CD14-positive monocyte (primary cell): ENCODE measurements at regions not wholly inside any gene's neighbourhood (a gene's known extent, or its start where the extent isn't known, plus 50 kb on each side); places are given as distances from the start of the nearest gene placed in this dataset.

Experiments used
- DNase-seq, 3 donors: peaks; one replicate each; pipeline ENCODE4 v3.0.0-alpha.2; 2011 to 2022
- H2AFZ ChIP-seq: 2 replicates; pipeline ENCODE4 v1.6.0; 2012; ENCODE audit warnings: mild to moderate bottlenecking, low read depth, low read length, inconsistent platforms; ENCODE audit not compliant: insufficient read depth, poor library complexity, severe bottlenecking
- H3K27ac ChIP-seq, 2 donors: 1 replicate in 1 of 2; 2 replicates in 1 of 2; pipeline ENCODE4 v1.5.1; 2012 to 2013; ENCODE audit warnings: low read length in 2 of 2, control low read depth in 1 of 2, inconsistent platforms in 1 of 2, low read depth in 1 of 2, mild to moderate bottlenecking in 1 of 2
- H3K27me3 ChIP-seq, 2 donors: one replicate each; pipeline versions ENCODE4 v1.6.0 to v1.6.1; 2011 to 2013; ENCODE audit warnings: low read length in 2 of 2; ENCODE audit not compliant: control insufficient read depth in 2 of 2, insufficient read depth in 2 of 2
- H3K36me3 ChIP-seq, 2 donors: replicated peaks in 1 of 2; 1 replicate in 1 of 2; 2 replicates in 1 of 2; pipeline versions ENCODE4 v1.5.1 to v1.6.1; 2012 to 2013; ENCODE audit warnings: low read length in 2 of 2, control low read depth in 1 of 2, inconsistent platforms in 1 of 2, mild to moderate bottlenecking in 1 of 2; ENCODE audit not compliant: insufficient read depth in 2 of 2, control insufficient read depth in 1 of 2
- H3K4me1 ChIP-seq, 2 donors: 1 replicate in 1 of 2; 2 replicates in 1 of 2; pipeline versions ENCODE4 v1.5.1 to v1.6.1; 2012 to 2013; ENCODE audit warnings: low read length in 2 of 2, control low read depth in 1 of 2, inconsistent platforms in 1 of 2, mild to moderate bottlenecking in 1 of 2, moderate library complexity in 1 of 2; ENCODE audit not compliant: insufficient read depth in 2 of 2, control insufficient read depth in 1 of 2
- H3K4me2 ChIP-seq: replicated peaks from 2 replicates; pipeline ENCODE3; 2012; ENCODE audit warnings: low read length, moderate library complexity, mild to moderate bottlenecking; ENCODE audit not compliant: poor library complexity, severe bottlenecking; ENCODE audit errors: extremely low read depth
- H3K4me3 ChIP-seq, 3 experiments: fragments of 200-600 bp in 1 of 3; sonication (generic) in 1 of 3; replicated peaks in 1 of 3; 1 replicate in 2 of 3; 2 replicates in 1 of 3; pipeline ENCODE4 v1.5.1; 2011 to 2013; ENCODE audit warnings: low read length in 3 of 3, mild to moderate bottlenecking in 3 of 3, control low read depth in 2 of 3, low read depth in 2 of 3, inconsistent platforms in 1 of 3, moderate library complexity in 1 of 3
- H3K79me2 ChIP-seq: 2 replicates; pipeline ENCODE4 v1.6.0; 2012; ENCODE audit warnings: mild to moderate bottlenecking, control low read depth, inconsistent platforms, low read length, moderate library complexity; ENCODE audit not compliant: insufficient read depth
- H3K9ac ChIP-seq: 2 replicates; pipeline ENCODE4 v1.6.0; 2017; ENCODE audit warnings: low read length, mild to moderate bottlenecking; ENCODE audit not compliant: insufficient read depth, poor library complexity, severe bottlenecking
- H3K9me3 ChIP-seq, 2 donors: replicated peaks in 1 of 2; 1 replicate in 1 of 2; 2 replicates in 1 of 2; pipeline versions ENCODE4 v1.5.1 to v1.6.1; 2012 to 2013; ENCODE audit warnings: low read length in 2 of 2, control low read depth in 1 of 2; ENCODE audit not compliant: control insufficient read depth in 1 of 2, insufficient read depth in 1 of 2
- H4K20me1 ChIP-seq: 2 replicates; pipeline ENCODE4 v1.6.0; 2012; ENCODE audit warnings: mild to moderate bottlenecking, low read length, control low read depth, moderate library complexity; ENCODE audit not compliant: insufficient read depth
- H3K27ac Mint-ChIP-seq, 7 donors: one replicate each; pipeline ENCODE4 v1.8.0; 2020; ENCODE audit warnings: mild to moderate bottlenecking in 7 of 7, mixed read lengths in 7 of 7, moderate library complexity in 6 of 7, inconsistent platforms in 2 of 7
- H3K27me3 Mint-ChIP-seq, 3 donors: one replicate each; pipeline ENCODE4 v1.8.0; 2021 to 2022; ENCODE audit warnings: low read depth in 3 of 3, mild to moderate bottlenecking in 3 of 3, mixed read lengths in 3 of 3, moderate library complexity in 3 of 3, inconsistent platforms in 1 of 3
- H3K36me3 Mint-ChIP-seq, 2 donors: one replicate each; pipeline ENCODE4 v1.8.0; 2020; ENCODE audit warnings: mixed read lengths in 2 of 2, inconsistent platforms in 1 of 2, mild to moderate bottlenecking in 1 of 2
- H3K4me1 Mint-ChIP-seq: one replicate; pipeline ENCODE4 v1.8.0; 2020; ENCODE audit warnings: mild to moderate bottlenecking, mixed read lengths
- H3K4me3 Mint-ChIP-seq, 2 donors: one replicate each; pipeline ENCODE4 v1.8.0; 2020; ENCODE audit warnings: mild to moderate bottlenecking in 2 of 2, mixed read lengths in 2 of 2, moderate library complexity in 1 of 2
- H3K9me3 Mint-ChIP-seq, 7 donors: one replicate each; pipeline ENCODE4 v1.8.0; 2020 to 2022; ENCODE audit warnings: mixed read lengths in 7 of 7, mild to moderate bottlenecking in 6 of 7, moderate library complexity in 6 of 7, inconsistent platforms in 2 of 7
- CTCF ChIP-seq: fragments of 200-600 bp; IDR thresholded peaks from one replicate; pipeline ENCODE4 v1.8.0; 2022; ENCODE audit warnings: antibody characterized with exemption, mild to moderate bottlenecking
- WGBS: methylation state at CpG from one replicate; pipeline ENCODE4 v1.1.5; 2013; ENCODE audit warnings: missing lambda C conversion rate; ENCODE audit not compliant: insufficient coverage; 5-methylcytosine and 5-hydroxymethylcytosine counted together
- intact Hi-C, 2 donors: fragments of 100-400 bp; cut with micrococcal nuclease; formaldehyde crosslinking; loops; one replicate each; pipeline versions ENCODE4 v1.15.0 to v1.15.1; 2023

- Mint-ChIP-seq H3K9me3 (peaks cover 0 to 11% (median 6%) of the 10 kb centered on the region in 7 donors), H3K4me1 (no peaks in the 10 kb centered on the region), H3K27ac (no peak overlapping the region), H3K27me3 (no peaks in the 10 kb centered on the region), H3K4me3 (no peak overlapping the region), H3K36me3 (no peaks in the 10 kb centered on the region)
- 90% methylated on average over 3 of the region's 6 CpGs for WGBS
- no peak overlapping the region for H3K4me3 ChIP-seq
- H3K9ac ChIP-seq = no peak overlapping the region
- intact Hi-C loops = no loop called here
- no peaks in the 10 kb centered on the region for H3K27me3 ChIP-seq
- no peak overlapping the region for H2AFZ ChIP-seq
- no peak overlapping the region for H3K4me2 ChIP-seq
- H3K9me3 ChIP-seq = peaks cover 0 to 4% of the 10 kb centered on the region in 2 donors
- H3K4me1 ChIP-seq = peaks cover 0 to under 1% of the 10 kb centered on the region in 2 donors
- no peak for DNase-seq
- H3K27ac ChIP-seq = no peak overlapping the region
- no peaks in the 10 kb centered on the region for H3K79me2 ChIP-seq
- no peaks in the 10 kb centered on the region for H3K36me3 ChIP-seq
- TF ChIP-seq CTCF = no peak
- no peaks in the 10 kb centered on the region for H4K20me1 ChIP-seq
These were observed 404.5 kb downstream of the GBA3 start for GRCh38 chr4:23097251-23097650.

- Mint-ChIP-seq H3K27me3 (no peaks in the 10 kb centered on the region), H3K9me3 (peaks cover 0 to 12% (median 6%) of the 10 kb centered on the region in 7 donors), H3K4me1 (peaks cover 9% of the 10 kb centered on the region), H3K27ac (peak overlapping the region in 2 of 7 donors; percentile 6 to 27), H3K36me3 (no peaks in the 10 kb centered on the region), H3K4me3 (no peak overlapping the region)
- Histone ChIP-seq H2AFZ (no peak overlapping the region), H3K79me2 (no peaks in the 10 kb centered on the region), H3K4me1 (peaks cover 6 to 8% of the 10 kb centered on the region in 2 donors), H3K27me3 (no peaks in the 10 kb centered on the region), H3K27ac (no peak overlapping the region), H3K9ac (no peak overlapping the region), H3K4me2 (no peak overlapping the region), H3K36me3 (no peaks in the 10 kb centered on the region), H3K4me3 (no peak overlapping the region), H3K9me3 (peaks cover 0 to 4% of the 10 kb centered on the region in 2 donors), H4K20me1 (no peaks in the 10 kb centered on the region)
- WGBS = no CpG with 5 or more reads among the region's 1 CpG
- no peak for DNase-seq
- intact Hi-C loops = no loop called here
- TF ChIP-seq CTCF = no peak
These were observed 399.0 kb downstream of the GBA3 start for GRCh38 chr4:23091711-23092110.
